SK-N-SH (cell line): ENCODE measurements at regions not wholly inside any gene's neighbourhood (a gene's known extent, or its start where the extent isn't known, plus 50 kb on each side); places are given as distances from the start of the nearest gene placed in this dataset.

ENCODE experiments used
- CTCF ChIA-PET: fragments of 300-600, 350-600 bp; formaldehyde crosslinking; extraction: SDS; loops from one replicate; lab custom pipeline; 2021; lab: Yijun Ruan, JAX
- POLR2A ChIA-PET: fragments of 350-600 bp; sonication (Branson Sonifier 250); formaldehyde crosslinking; extraction: SDS; loops from one replicate; lab custom pipeline; 2020; ENCODE audit warnings: antibody characterized with exemption, inconsistent platforms; lab: Yijun Ruan, JAX
- DNase-seq: peaks from one replicate; pipeline ENCODE4 v3.0.0; 2012
- H2AFZ ChIP-seq: fragments of 200-600 bp; sonication (generic); 2 replicates; pipeline ENCODE4 v1.8.1; 2016; ENCODE audit warnings: antibody characterized with exemption, mild to moderate bottlenecking, low read depth
- H3F3A ChIP-seq: fragments of 200-600 bp; sonication (generic); replicated peaks from 2 replicates; pipeline ENCODE3; 2016; ENCODE audit warnings: antibody characterized with exemption, mild to moderate bottlenecking; ENCODE audit not compliant: insufficient read depth
- H3K27ac ChIP-seq, 2 experiments: fragments of 200-500 bp in 1 of 2; fragments of 200-600 bp in 1 of 2; sonication (Bioruptor generic) in 1 of 2; sonication (generic), shearing (Covaris generic) in 1 of 2; 2 replicates each; pipeline versions ENCODE4 v1.5.1 to v1.6.1; 2014 to 2016; ENCODE audit warnings: low read depth in 2 of 2, inconsistent platforms in 1 of 2, low read length in 1 of 2, mild to moderate bottlenecking in 1 of 2, mixed read lengths in 1 of 2
- H3K27me3 ChIP-seq: fragments of 200-600 bp; sonication (generic), shearing (Covaris generic); 2 replicates; pipeline ENCODE4 v1.6.1; 2016; ENCODE audit warnings: mixed run types; ENCODE audit not compliant: insufficient read depth
- H3K36me3 ChIP-seq, 2 experiments: fragments of 200-500 bp in 1 of 2; fragments of 200-600 bp in 1 of 2; sonication (Bioruptor generic) in 1 of 2; sonication (generic) in 1 of 2; replicated peaks in 1 of 2; 2 replicates each; pipeline versions ENCODE3 to v1.5.1; 2014 to 2016; ENCODE audit warnings: low read length in 1 of 2, mild to moderate bottlenecking in 1 of 2; ENCODE audit not compliant: insufficient read depth in 2 of 2, control insufficient read depth in 1 of 2
- H3K4me1 ChIP-seq, 2 experiments: fragments of 200-500 bp in 1 of 2; fragments of 200-600 bp in 1 of 2; sonication (Bioruptor generic) in 1 of 2; sonication (generic), shearing (Covaris generic) in 1 of 2; 2 replicates each; pipeline versions ENCODE4 v1.5.1 to v1.6.1; 2014 to 2016; ENCODE audit warnings: low read depth in 1 of 2, low read length in 1 of 2, mixed run types in 1 of 2; ENCODE audit not compliant: insufficient read depth in 2 of 2, control insufficient read depth in 1 of 2
- H3K4me2 ChIP-seq: fragments of 200-600 bp; sonication (generic), shearing (Covaris generic); 2 replicates; pipeline ENCODE4 v1.6.1; 2017; ENCODE audit warnings: mixed run types
- H3K4me3 ChIP-seq, 2 experiments: fragments of 200-500 bp in 1 of 2; fragments of 200-600 bp in 1 of 2; sonication (Bioruptor generic) in 1 of 2; sonication (generic), shearing (Covaris generic) in 1 of 2; 2 replicates each; pipeline versions ENCODE4 v1.5.1 to v1.8.1; 2014 to 2016; ENCODE audit warnings: low read depth in 2 of 2, inconsistent platforms in 1 of 2, low read length in 1 of 2, mild to moderate bottlenecking in 1 of 2, mixed read lengths in 1 of 2, moderate library complexity in 1 of 2
- H3K79me2 ChIP-seq: fragments of 200-600 bp; sonication (generic); 2 replicates; pipeline ENCODE4 v1.8.1; 2017; ENCODE audit warnings: mild to moderate bottlenecking; ENCODE audit not compliant: insufficient read depth
- H3K9ac ChIP-seq: fragments of 200-600 bp; sonication (generic); 2 replicates; pipeline ENCODE4 v1.6.1; 2017; ENCODE audit warnings: mixed run types
- H3K9me2 ChIP-seq: fragments of 200-600 bp; sonication (generic); 2 replicates; pipeline ENCODE4 v1.6.1; 2017; ENCODE audit warnings: mixed run types
- H3K9me3 ChIP-seq: fragments of 200-600 bp; sonication (generic); 2 replicates; pipeline ENCODE4 v1.6.1; 2017; ENCODE audit warnings: mixed run types, mild to moderate bottlenecking, moderate library complexity
- H4K20me1 ChIP-seq: fragments of 200-600 bp; sonication (generic); 2 replicates; pipeline ENCODE4 v1.6.1; 2017; ENCODE audit warnings: mild to moderate bottlenecking, mixed run types; ENCODE audit not compliant: insufficient read depth
- EP300 ChIP-seq, 2 experiments: IDR thresholded peaks; 2 replicates each; pipeline versions ENCODE4 v1.4.0 to v1.6.1; 2012; ENCODE audit warnings: borderline replicate concordance in 1 of 2, low read depth in 1 of 2, low read length in 1 of 2
- EZH2phosphoT487 ChIP-seq: fragments of 200-600 bp; sonication (generic); IDR thresholded peaks from 2 replicates; pipeline ENCODE4 v1.6.1; 2017; ENCODE audit warnings: low read depth, mixed run types, mild to moderate bottlenecking, antibody characterized with exemption, moderate library complexity, borderline replicate concordance
- FOXJ3 ChIP-seq: sonication (generic); formaldehyde crosslinking; IDR thresholded peaks from 2 replicates; pipeline ENCODE4 v1.5.1; 2020; ENCODE audit warnings: mild to moderate bottlenecking, missing genetic modification reagents
- FOXM1 ChIP-seq: IDR thresholded peaks from 2 replicates; pipeline ENCODE4 v1.4.0; 2012; ENCODE audit warnings: low read depth, mild to moderate bottlenecking
- JUND ChIP-seq: IDR thresholded peaks from 2 replicates; pipeline ENCODE4 v1.4.0; 2012
- MEF2A ChIP-seq: IDR thresholded peaks from 2 replicates; pipeline ENCODE4 v1.4.0; 2012; ENCODE audit warnings: low read depth, borderline replicate concordance
- MXI1 ChIP-seq: IDR thresholded peaks from 2 replicates; pipeline ENCODE4 v1.6.1; 2012; ENCODE audit warnings: mild to moderate bottlenecking, low read depth, low read length, improper control_type of control experiment
- NFIC ChIP-seq: IDR thresholded peaks from 2 replicates; pipeline ENCODE4 v1.4.0; 2012; ENCODE audit warnings: borderline replicate concordance
- RCOR1 ChIP-seq: fragments of 150-350 bp; IDR thresholded peaks from 2 replicates; pipeline ENCODE4 v1.6.1; 2017; ENCODE audit warnings: antibody characterized with exemption, low read length
- RXRA ChIP-seq: IDR thresholded peaks from 2 replicates; pipeline ENCODE4 v1.4.0; 2012; ENCODE audit warnings: low read depth, mild to moderate bottlenecking, borderline replicate concordance
- USF1 ChIP-seq: IDR thresholded peaks from 2 replicates; pipeline ENCODE4 v1.4.0; 2012; ENCODE audit warnings: low read depth, borderline replicate concordance
- TF ChIP-seq, protein P1 (sequence below): IDR thresholded peaks from 2 replicates; pipeline ENCODE4 v1.6.1; 2012; ENCODE audit warnings: mild to moderate bottlenecking, low read depth, low read length, moderate library complexity
- TF ChIP-seq, protein P2 (sequence below): fragments of 200-600 bp; sonication (generic); IDR thresholded peaks from 2 replicates; pipeline ENCODE4 v1.6.1; 2017; ENCODE audit warnings: antibody characterized with exemption, mild to moderate bottlenecking, moderate library complexity

- TF ChIP-seq, protein P1, sequence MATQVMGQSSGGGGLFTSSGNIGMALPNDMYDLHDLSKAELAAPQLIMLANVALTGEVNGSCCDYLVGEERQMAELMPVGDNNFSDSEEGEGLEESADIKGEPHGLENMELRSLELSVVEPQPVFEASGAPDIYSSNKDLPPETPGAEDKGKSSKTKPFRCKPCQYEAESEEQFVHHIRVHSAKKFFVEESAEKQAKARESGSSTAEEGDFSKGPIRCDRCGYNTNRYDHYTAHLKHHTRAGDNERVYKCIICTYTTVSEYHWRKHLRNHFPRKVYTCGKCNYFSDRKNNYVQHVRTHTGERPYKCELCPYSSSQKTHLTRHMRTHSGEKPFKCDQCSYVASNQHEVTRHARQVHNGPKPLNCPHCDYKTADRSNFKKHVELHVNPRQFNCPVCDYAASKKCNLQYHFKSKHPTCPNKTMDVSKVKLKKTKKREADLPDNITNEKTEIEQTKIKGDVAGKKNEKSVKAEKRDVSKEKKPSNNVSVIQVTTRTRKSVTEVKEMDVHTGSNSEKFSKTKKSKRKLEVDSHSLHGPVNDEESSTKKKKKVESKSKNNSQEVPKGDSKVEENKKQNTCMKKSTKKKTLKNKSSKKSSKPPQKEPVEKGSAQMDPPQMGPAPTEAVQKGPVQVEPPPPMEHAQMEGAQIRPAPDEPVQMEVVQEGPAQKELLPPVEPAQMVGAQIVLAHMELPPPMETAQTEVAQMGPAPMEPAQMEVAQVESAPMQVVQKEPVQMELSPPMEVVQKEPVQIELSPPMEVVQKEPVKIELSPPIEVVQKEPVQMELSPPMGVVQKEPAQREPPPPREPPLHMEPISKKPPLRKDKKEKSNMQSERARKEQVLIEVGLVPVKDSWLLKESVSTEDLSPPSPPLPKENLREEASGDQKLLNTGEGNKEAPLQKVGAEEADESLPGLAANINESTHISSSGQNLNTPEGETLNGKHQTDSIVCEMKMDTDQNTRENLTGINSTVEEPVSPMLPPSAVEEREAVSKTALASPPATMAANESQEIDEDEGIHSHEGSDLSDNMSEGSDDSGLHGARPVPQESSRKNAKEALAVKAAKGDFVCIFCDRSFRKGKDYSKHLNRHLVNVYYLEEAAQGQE = no peak
- peak; percentile 91 for TF ChIP-seq RCOR1
- no peak for TF ChIP-seq EZH2phosphoT487
- TF ChIP-seq FOXM1 = no peak
- TF ChIP-seq, protein P2, sequence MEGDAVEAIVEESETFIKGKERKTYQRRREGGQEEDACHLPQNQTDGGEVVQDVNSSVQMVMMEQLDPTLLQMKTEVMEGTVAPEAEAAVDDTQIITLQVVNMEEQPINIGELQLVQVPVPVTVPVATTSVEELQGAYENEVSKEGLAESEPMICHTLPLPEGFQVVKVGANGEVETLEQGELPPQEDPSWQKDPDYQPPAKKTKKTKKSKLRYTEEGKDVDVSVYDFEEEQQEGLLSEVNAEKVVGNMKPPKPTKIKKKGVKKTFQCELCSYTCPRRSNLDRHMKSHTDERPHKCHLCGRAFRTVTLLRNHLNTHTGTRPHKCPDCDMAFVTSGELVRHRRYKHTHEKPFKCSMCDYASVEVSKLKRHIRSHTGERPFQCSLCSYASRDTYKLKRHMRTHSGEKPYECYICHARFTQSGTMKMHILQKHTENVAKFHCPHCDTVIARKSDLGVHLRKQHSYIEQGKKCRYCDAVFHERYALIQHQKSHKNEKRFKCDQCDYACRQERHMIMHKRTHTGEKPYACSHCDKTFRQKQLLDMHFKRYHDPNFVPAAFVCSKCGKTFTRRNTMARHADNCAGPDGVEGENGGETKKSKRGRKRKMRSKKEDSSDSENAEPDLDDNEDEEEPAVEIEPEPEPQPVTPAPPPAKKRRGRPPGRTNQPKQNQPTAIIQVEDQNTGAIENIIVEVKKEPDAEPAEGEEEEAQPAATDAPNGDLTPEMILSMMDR = no peak
- TF ChIP-seq FOXJ3 (CRISPR knock-in tag) = peak; percentile 61; the same call in 1 of the 2 replicates
- TF ChIP-seq MXI1 = 0 out of 2 replicates have a peak, but pooled peaks have one; percentile 40
- 0 out of 2 replicates have a peak, but pooled peaks have one; percentile 6 for TF ChIP-seq NFIC
- TF ChIP-seq EP300 (IDR thresholded peaks at IDR 0.05; ENCODE audit: borderline replicate concordance in 1 of 2, low read depth in 1 of 2, low read length in 1 of 2) = peak; percentile 14 to 83; a peak in 3 of 4 replicates
- TF ChIP-seq JUND = no peak
These were observed 401.9 kb downstream of the LNPK start (continued) for GRCh38 chr2:175599966-175600831.

DNA sequence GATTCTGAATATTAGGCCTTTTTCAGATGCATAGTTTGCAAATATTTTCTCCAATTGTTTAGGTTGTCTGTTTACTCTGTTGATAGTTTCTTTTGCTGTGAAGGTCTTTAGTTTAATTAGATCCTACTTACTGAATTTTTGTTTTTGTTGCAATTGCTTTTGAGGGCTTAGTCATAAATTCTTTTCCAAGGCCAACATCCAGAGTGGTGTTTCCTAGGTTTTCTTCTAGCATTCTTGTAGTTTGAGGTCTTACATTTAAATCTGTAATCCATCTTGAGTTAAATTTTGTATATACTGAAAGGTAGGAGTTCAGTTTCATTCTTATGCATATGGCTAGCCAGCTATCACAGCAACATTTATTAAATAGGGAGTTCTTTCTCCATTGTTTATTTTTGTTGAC is 404.8 kb downstream of the LNPK start:
- no peaks in the 10 kb centered on the region for H3K36me3 ChIP-seq
- no peaks in the 10 kb centered on the region for H4K20me1 ChIP-seq
- TF ChIP-seq EZH2phosphoT487 (no peak), RXRA (no peak), USF1 (no peak), MEF2A (no peak), JUND (no peak)
- TF ChIP-seq, protein P1 = no peak
- CTCF ChIA-PET = interaction anchor here (1.7 kb wide), 1 partner anchor 182 kb away, joined by 4 read pairs; no protein-coding TSS in a partner anchor
- H3K27ac ChIP-seq = no peak overlapping the region
- DNase-seq = no peak
- no peak overlapping the region for H2AFZ ChIP-seq
- H3K79me2 ChIP-seq = no peaks in the 10 kb centered on the region
- POLR2A ChIA-PET = no interaction called here
- H3K9ac ChIP-seq = no peak overlapping the region
- H3K4me3 ChIP-seq = no peak overlapping the region
- no peaks in the 10 kb centered on the region for H3F3A ChIP-seq
- no peak overlapping the region for H3K4me2 ChIP-seq
- no peaks in the 10 kb centered on the region for H3K27me3 ChIP-seq
- no peaks in the 10 kb centered on the region for H3K9me2 ChIP-seq
- H3K9me3 ChIP-seq = no peaks in the 10 kb centered on the region
- H3K4me1 ChIP-seq = peaks cover 3 to 17% of the 10 kb centered on the region in 2 experiments; a peak in 3 of 4 replicates
